HuH-7 (cell line): ENCODE measurements at regions not wholly inside any gene's neighbourhood (a gene's known extent, or its start where the extent isn't known, plus 50 kb on each side); places are given as distances from the start of the nearest gene placed in this dataset.
A peak's percentile ranks its signal among the peaks of the same experiment; 100 is the strongest.

Experiments
- DNase-seq: peaks from one replicate; pipeline ENCODE4 v3.0.0; 2011; ENCODE audit warnings: low spot score

DNA sequence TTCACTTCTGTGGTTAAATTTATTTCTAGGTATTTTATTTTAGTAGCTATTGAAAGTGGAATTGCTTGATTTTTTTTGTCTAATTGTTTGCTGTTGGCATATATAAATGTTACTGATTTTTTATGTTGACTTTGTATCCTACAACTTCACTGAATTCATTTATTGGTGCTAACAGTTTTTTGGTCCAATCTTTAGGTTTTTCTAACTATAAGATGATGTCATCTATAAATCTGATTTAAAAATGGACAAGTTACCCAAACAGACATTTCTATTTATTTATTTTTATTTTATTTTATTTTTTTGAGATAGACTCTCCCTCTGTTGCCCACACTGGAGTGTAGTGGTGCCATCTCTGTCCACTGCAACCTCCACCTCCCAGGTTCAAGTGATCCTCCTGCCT, 162.3 kb downstream of the COX7C start:
- no peak for DNase-seq

DNA sequence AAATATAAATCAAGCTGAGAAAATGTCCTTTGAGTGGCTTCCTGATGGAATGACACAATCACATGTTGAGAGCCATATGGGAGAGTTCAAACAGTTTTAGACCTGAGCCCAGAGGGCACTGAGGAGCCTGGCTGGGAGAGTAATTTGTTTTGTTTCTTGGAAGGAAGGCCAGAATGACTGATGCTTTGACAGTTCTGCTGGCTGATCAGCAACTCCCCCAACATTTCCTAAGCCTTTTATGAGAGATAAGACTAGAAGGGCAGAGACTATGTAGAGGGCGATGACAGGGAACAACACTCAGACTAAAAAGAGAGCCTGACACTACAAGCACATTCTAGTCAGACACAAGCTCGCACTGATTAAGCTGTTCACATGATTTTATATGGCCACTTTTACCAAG, 169.2 kb downstream of the COX7C start:
- no peak for DNase-seq

DNA sequence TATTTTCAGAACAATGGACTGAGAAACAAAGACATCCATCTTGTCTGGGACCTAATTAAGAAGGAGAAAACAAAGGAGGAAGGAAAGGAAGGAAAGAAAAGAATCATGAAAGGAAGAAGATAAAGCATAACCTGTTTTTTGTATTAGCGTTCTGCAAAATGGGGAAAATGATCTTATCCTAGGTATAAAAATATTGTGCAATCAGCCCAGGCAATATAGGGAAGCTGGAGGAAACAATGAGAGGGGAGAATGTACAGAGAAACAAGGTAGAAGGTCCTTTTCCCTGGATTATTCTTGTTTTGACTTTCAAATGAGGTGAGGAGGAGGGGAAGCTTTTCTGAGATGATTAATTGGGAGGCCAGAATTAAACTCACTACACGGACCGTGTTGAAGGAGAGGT, 177.9 kb downstream of the COX7C start:
- DNase-seq = no peak

DNA sequence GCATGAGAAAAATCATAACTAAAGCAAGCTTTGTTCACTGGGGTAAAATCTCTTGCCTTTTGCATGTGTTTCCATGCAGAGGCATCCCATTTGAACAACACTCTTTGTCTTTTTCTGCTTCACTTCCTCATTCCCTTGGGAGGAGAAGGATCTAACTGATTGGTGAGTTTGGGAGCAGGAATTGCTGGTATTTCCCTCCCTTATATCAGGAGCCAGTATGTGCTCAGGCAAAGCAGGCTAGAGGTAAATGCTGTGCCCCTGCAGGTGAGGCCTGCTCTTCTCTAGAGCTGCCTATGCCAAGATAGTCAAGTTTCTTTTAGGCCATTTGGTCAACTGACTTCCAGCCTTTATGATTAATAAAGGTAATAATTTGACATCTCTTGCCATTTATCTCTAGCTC, 179.9 kb downstream of the COX7C start:
- no peak for DNase-seq

DNA sequence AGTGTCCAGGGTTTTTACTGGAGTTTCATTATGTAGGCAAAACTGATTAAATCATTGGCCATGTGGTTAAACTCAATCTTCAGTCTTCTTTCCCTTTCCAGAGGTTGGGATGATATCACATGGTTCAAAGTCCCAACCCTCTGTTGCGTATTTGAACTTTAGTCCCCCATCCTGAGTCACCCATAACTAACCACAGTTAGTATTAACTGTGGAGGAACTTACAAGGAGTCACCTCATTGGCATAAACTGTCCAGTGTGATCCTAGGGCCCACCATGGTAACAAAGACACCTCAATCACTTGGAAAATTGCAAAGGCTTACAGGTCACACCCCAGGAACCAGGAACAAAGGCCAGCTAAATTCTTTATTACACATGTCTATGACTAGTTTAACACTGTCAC, 188.5 kb downstream of the COX7C start:
- peak; percentile 4 for DNase-seq

DNA sequence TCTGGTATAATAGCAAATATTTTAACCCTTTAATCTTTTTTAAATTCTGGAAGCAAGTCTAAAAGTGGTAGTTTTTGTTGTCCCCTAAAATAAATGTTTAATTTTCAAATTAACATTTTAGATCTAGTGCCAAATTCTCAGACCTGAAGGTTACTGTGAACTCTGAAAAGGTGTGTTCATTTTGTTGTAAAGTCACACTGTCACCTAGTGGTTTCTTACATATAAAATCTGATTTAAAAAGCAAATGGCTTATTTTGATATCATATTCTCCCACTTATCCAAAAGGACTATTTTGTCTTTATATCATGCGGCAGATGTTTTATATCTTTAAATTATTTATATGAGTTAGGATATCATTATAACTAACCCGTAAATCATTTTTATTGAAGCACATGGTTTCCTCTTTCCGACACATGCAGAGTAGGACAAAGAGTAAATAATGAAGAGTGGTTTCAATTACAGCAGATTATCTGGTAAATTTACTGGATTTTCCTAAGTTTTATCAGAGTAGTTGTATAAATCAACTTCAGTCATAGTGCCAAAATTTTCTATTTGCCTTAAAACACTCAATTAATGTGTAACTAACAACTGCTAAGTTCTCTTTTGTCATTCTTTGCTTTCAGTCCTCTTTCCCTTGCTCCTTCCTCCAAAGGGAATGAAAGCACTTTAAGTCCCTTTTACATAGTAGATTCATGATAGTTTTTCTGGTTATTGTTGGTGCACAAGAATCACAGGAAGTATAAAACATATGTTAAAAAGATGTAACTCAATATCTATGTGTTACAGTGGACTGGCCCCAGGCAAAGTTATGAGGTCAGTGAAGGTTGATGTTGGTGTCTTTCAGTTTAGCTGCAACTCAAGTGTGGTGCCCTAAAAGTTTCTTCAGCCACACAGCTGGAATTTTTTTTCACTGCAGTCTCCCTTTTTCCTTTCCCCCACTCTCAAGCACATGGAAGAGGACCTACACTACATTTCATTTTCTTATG, 189.6 kb downstream of the COX7C start:
- DNase-seq = no peak

DNA sequence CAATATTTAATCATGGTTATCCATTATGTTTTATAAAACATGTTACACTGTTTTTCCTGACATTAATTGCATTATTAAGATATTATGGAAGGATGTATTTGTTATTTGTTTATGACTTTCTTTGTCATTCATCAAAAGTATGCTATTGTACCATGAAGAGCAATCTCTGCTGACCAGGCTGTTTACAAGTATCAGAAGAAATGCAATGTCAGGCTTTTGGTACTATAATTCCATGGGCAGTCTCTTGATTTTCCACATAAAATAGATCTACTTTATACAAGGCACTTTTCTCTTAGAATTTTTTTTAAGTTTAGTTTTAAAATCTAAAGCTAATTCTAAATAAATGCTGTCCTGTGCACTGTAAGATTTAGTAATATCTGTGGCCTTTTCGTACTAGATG, 196.6 kb downstream of the COX7C start:
- DNase-seq = no peak

DNA sequence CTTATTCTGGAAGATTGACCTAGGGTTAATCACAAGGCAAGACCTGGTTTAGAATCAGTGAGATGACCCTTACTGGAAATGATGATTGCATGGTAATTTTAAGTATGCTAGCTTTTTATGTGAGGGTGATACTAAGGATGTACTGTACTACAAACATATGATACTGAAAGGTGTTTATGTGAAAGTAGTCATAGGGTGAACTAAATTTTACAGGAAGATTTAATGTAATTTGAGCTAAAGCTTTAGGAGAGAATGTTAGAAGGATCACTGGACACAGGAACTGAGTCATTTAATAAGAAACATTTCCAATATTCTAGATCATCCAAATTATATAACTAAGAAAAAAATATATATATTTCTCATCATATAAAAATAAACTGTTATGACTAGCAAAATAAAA, 197.2 kb downstream of the COX7C start:
- no peak for DNase-seq

DNA sequence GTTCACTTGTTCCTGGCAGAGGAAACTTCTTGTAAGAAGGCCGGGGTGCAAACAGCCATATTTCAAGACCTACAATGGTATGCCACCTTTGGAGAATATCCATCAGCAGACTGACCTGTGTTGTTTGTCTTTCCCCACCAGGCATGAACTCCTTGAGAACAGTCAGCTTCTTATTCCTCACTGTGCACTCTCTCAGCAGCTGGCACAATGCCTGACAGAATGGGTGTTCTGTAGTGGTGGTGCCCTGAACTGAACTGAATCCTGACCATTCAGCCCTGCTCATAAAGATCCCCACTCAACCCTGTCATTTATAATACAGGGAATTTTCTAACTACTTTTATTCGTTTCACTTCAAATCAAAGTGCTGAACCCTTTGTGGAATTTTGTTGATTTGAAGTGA, 206.9 kb downstream of the COX7C start:
- DNase-seq = no peak

DNA sequence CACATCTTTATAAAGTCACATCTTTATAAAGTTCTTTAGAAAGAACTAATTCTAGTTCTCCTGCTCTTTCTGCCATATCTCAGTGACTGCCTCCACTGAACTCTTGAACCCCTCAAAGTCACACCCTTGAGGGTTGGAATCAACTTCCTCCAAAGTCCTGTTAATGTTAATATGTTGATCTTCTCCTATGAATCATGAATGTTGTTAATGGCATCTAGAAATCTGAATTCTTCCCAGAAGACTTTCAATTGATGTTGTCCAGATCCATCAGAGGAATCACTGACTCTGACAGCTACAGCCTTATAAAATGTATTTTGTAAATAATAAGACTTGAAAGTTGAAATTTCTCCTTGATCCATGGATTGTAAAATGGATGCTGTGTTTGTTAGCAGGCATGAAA, 213.4 kb downstream of the COX7C start:
- no peak for DNase-seq

DNA sequence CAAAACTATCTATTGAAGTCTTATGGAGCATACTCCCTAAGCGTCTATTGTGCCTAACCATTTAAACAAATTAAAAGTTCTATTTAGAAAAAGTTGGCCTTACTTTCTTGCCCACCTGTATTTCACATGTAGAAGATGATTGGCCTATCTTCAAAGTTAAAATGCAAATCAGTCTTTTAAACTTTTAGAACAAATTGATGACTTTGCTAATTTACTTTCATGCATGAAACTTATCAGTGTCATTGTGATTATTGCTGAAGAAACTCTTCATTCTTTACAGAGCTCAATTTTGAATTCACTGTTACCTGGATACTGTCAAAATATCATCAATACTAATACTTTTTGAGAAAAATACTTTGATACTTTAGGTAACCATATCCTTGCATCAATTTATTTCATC, 216.1 kb downstream of the COX7C start:
- DNase-seq = no peak

DNA sequence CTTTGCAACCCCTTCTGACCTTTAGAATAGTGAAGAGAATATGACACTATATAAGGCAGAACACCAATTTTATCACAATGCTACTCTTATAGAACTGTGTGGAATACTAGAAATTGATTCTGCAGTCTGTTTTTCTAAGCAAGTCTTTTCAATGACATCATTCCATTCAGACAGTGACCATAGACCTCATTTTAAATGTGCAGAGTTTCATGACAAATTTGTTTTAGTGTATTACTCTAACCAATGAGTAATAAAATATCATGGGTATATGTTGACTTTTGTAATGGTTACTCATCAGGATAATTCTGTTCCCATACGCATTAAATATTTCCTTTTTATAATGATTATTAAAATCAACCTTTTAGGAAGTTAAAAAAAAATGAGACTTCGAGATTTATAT, 219.9 kb downstream of the COX7C start:
- DNase-seq = no peak

DNA sequence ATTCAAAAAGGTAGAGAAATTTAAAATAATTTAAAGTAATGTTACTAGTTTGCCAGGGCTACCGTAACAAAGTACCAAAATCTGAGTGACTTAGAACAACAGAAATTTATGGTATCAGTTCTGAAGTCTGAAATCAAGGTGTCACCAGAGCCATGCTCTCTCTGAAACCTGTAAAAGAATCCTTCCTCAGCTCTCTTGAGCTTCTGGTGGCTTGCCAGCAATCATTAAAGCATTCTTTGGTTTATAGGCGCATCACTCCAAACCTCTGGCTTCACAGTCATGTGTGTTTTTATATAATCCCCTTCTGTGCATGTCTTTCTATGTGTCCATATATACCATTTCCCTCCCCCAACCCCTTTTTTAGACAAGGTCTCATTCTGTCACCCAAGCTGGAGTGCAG, 220.3 kb downstream of the COX7C start:
- DNase-seq = no peak

DNA sequence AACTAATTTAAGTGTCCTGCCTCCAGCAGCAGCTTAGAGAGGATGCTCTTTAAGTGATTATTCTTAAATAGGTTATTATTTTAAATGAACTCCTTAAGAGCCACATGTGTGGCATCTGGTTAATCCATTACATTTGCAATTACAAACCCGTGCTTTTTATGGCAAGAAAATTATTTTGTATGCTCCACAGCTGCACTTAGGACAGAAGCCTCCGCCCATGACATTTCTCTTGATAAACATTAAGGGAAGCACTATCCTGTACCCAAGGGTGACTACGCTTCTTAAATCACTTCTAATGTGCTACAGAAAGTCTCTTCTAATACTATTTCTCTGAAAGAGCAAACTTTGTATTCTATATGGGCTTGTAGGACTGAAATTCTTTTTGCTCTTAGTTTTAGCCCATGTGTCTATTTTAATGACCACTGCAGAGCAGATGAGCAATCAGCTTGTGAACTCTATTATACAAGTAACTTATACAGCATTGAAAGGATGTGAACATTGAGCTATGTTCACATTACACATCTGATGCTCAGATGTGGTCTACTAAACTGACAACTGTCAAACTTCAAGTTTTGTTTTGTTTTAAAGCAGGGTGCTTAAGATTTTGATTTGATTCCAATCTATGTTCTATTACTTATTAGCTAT, 223.4 kb downstream of the COX7C start:
- DNase-seq = no peak

DNA sequence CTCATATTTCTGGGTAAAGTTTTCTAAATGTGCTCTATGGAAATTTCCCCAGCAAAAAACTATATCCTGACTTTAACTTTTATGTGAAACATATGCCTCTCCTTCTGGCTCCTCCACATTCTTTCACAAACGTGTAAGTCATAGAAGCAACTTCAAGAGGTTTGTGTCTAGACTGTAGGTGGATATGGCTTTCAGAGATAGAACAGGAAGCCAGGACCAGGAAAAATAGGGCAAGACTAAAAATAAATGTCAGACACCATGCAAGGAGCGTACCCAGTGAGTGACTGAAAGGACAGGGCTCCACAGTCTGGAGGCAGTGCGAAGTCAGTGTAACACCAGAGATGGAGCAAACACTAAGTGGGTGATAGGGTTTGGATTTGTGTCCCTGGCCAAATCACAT, 240.7 kb downstream of the COX7C start:
- DNase-seq = no peak

DNA sequence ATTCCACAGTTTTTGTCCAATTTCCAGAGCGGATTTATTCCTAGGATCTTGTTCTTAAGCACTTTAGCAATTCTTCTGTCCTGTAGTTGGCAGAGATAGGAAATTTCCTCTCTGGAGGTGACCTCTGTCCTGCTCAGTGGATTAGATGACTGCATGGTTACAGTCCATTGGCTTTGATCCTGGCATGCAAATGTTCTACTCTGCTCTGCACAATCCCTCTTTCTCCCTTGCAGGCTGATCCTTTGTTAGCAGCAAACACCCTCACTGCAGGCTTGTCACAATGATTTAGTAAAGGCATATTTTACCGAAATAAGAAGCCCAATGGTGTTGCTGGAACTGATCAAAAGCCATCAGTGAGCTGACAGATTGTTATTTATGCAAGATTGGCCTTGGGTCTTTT, 243.8 kb downstream of the COX7C start:
- peak; percentile 19 for DNase-seq

DNA sequence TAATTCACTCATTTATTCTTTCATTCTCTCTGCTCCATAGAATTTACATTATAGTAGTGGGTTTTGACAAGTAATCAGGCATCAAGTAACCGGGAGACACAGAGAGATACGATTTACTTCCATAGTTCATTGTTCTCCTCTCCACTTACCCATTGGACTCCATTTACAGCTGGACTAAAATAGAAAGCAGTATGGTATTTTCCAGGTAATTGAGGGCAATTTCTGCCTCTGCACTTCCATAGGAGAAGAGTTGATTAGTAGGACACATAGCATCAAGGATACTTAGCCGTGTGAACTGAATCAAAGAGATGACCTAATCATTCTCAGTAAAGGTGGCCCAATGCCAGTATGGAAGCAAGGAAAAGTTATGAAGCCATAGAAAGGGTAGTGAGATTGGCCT, 244.4 kb downstream of the COX7C start:
- no peak for DNase-seq

DNA sequence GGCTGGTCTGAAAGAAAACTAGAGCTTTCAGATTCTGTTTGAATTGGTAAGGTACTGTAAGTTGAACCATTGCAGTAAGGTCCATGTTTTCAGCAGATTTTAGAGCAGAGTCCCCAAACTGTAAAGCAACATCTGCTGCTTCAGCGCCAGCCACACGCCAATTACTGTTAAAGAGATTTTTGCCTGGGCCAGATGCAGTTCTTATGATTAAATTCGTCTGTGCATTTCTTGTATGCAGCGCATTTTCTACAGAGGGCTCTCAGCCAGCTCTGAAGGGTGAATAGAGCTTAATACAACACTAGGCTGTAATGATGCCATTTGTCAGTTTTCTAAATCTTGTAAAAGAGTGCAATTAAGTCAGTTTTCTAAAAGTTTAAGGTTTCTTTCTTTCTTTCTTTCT, 246.3 kb downstream of the COX7C start:
- no peak for DNase-seq

DNA sequence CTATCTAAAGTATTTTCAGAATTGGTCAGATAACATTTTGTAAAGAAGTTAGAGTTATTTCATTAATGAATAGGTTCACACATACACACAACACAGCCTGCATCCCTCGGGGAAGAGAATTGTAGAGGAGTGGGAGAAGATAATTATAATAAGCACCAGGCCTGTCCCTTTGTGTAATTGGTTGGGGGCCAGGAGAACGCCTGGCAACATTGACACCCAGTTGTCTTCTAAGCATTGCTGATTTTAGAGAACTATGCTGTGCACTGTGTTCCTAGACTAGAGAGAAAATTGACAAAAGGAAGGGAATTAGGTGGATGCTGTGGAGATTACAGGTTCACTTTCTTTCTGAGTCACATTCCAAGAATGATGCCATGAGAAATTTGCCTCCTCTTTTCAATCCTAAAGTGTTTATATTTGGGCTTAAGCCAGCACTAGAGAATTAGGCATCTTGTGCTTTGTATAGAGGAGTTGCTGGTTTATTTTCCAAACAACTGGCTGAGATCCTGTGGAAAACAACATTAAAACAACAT, 247.6 kb downstream of the COX7C start:
- DNase-seq = no peak

DNA sequence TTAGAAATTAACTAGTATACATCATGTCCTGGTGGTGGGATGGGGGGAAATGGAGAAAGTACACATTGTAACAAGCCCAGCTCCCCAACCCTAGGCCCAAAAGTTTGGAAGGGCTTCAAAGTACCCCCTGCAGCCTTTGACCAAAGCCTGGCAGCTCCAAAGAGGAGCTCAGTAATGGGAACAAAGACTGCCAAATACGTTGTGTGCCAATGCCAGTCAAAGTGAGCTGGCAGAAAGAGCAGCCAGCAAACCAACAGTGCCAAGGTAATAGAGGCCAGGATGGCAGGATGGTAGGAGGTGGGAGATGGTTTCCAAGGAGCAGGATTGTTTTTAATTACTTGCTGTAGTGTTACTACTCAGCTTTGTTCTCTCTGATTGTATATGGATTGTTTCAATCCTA, 248.3 kb downstream of the COX7C start:
- DNase-seq = no peak

DNA sequence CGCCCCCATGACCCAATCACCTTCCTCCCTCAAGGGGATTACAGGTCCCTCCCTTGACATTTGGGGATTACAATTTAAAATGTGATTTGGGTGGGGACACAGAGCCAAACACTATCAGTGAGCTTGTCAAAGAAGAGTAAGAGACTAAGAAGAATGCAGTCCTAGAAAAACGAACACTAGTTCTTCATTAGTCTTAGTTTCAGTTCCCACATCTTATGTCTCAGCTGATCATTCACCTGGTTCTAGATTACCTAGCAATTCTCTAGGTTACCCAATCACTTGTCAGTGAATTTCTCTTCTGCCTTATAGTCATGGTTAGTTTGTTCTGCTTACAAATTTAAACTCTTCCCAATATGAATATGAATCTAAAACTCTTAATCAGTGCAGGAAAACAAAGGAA, 251.5 kb downstream of the COX7C start:
- no peak for DNase-seq

DNA sequence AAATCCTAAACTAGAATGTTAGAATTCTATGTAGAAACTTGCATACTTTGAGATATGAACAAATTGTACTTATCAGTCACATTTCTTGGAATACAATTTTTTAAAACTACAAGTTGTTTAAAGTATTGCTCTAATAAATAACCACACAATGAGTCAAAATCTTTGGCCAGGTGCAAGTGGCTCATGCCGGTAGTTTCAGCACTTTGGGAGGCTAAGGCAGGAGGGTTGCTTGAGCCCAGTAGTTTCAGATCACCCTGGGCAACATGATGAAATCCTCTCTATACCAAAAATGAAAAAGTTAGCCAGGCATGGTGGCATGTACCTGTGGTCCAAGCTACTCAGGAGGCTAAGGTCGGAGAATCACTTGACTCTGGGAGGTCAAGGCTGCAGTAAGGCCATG, 257.8 kb downstream of the COX7C start:
- DNase-seq = no peak

DNA sequence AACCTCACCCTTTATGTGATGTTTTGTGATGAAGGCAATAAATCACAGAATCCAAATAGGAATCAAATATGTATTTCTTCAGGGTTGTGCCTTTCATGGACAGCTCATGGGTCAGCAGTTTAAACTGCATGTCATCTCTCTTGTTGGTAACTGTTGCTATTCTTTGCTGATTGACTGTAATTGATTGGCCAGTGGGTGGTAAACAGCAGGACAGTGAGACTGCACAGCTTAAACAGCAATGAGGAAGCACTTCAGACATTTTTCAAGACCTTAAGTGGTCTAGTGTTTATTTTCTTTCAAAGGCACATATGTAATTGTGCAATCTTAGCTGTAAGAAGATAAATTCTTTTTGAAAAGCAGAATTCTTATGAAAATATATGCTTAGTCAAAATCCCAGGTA, 260.5 kb downstream of the COX7C start:
- no peak for DNase-seq
